CD4-positive, alpha-beta T cell treated with Interleukin-6 at 100 ng/mL for 8 hours (primary cell): ENCODE measurements at regions not wholly inside any gene's neighbourhood (a gene's known extent, or its start where the extent isn't known, plus 50 kb on each side); places are given as distances from the start of the nearest gene placed in this dataset.
"Not testable (repeated sequence)": the region's sequence is repeated elsewhere in the genome, so short reads cannot be mapped to it uniquely, and the experiment has no call there.

Experiments
- DNase-seq: peaks from one replicate; pipeline ENCODE4 v3.0.0-alpha.2; 2020; ENCODE audit warnings: mixed read lengths, low spot score

- no peak for DNase-seq
These were observed 142.4 kb downstream of the FCRL5 start for GRCh38 chr1:157409927-157410326.

DNA sequence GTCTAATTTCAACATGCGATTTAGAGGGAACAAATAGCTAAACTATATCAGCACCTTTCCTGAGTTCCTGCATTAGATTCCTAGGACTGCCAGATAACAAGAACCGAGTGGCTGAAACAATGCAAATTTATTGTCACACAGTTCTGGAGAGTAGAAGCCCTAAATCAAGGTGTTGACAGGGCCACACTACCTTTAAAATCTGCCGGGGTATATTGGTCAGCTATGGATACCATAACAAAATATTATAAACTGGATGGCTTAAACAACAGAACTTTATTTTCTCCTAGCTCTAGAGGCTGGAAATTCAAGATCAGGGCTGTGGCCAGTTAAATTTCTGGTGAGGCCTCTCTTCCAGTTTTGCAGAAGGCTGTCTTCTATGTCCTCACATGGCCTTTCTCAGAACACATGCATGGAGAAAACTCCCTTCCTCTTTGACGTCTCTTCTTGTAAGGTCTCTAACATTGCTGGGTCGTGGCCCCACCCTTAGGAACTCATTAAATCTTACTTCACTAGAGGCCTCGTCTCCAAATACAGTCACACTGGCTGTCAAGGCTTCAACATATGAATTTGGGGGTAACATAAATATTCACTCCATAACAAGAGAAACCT is 144.3 kb downstream of the FCRL5 start:
- no peak for DNase-seq

DNA sequence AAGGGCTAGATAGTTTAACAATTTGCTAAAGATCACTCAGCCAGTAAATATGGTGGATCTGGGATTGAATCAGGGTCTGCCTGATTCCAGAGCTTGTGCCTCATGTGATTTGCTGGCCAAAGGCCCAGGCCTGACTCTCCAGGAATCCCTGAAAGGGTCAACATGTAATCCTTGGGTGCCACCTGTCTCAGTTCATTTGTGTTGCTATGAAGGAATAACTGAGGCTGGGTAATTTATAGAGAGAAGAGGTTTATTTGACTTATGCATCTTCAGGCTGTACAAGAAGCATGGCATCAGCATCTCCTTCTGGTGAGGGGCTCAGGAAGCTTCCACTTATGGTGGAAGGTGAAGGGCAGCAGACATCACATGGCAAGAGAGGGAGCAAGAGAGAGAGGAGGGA is 144.9 kb downstream of the FCRL5 start:
- no peak for DNase-seq

- no peak for DNase-seq
These were observed 146.7 kb downstream of the FCRL5 start for GRCh38 chr1:157405662-157406061.

GRCh38 chr1:157404614-157405013 is 147.7 kb downstream of the FCRL5 start:
- DNase-seq: no peak

- no peak for DNase-seq
These were observed 148.2 kb downstream of the FCRL5 start for GRCh38 chr1:157404063-157404501.

DNA sequence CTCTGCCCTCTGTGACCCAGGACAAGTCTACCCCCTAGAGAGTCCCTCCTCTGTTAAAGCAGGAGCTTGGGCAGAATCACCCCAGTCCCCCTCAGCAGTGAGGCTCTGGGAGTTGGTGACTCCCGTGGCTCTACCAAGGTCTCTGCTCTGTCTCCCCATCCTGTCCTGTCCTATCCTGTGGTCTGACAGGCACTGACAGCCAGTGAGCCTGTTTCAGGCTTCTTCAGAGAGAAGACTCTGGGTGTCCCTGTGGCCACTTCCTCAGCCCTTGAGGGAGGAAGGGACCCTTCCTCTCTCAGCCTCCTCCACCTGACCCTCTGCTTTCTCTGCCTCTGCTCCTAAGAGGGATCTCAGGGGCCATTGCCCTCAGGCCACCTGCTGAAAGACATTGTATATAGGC is 148.7 kb downstream of the FCRL5 start:
- no peak for DNase-seq

DNA sequence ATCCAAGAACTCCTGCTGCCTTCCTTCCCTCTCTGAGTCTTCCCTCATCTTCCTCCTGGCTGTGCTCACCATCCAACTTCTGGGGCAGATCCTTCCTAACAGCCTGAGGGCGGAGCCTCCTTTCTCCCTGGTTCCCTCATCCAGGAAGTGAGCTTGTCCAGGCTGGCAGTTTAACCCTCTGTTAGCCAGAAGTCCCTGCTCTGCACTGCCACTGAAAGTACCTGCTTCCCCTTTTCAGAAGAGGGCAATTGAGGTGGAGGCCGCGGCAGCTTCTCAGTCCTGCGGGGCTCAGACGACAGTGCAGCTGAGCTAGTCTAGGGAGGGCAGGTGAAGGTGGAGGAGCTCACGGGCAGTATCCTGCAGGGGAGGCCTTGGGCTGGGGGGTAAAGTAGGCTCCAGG is 149.1 kb downstream of the FCRL5 start:
- DNase-seq: no peak

DNA sequence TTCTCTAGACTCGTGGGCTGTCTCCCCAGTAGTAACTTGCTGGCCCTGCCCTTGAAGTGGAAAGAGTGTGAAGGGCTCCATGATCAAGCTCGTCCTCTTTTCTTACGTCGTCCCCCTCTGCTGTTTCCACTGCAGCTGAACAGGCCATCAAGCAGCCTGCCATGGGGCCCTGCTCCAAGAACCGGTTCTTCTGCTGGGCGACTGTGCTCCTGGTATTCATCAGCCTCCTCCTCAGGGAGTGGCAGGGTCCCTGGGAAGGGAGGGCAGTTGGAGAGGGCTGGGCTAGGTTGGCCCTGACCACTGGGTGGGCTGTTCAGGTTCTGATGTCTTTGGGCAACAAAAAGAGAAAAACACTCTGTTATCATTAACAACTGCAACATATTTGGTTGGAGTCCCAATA is 151.5 kb downstream of the FCRL5 start:
- no peak for DNase-seq

GRCh38 chr1:157399984-157400382 is 152.3 kb downstream of the FCRL5 start:
- no peak for DNase-seq

DNA sequence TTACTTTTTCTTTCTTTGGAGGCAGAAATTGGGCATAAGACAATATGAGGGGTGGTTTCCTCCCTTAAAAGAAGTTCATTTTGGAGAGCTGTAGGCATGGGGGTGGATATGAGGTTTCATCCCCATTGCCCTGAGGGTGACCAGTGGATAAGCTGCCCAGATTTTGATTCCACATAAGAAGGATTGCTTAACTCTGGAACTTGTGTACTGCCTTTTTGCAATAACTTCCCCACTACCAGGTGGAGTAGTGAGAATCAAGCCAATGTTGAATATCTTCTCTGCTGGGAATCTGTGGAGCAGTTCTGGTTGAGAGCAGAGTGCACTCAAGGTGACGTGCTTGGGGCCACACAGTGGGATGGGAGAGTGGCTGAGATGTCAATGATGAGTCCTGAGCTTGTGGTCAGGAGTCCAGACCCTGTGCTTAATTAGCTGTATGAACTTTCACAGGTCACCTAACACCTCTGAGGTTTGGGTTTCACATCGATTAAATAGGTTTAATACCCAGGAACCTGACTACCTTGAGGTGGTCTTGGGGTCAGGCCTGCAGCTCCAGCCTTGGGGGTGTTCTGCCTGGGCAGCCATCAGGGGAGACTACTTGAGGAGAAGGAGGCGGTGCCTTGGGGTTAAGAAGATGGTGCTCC is 152.9 kb downstream of the FCRL5 start:
- no peak for DNase-seq

DNA sequence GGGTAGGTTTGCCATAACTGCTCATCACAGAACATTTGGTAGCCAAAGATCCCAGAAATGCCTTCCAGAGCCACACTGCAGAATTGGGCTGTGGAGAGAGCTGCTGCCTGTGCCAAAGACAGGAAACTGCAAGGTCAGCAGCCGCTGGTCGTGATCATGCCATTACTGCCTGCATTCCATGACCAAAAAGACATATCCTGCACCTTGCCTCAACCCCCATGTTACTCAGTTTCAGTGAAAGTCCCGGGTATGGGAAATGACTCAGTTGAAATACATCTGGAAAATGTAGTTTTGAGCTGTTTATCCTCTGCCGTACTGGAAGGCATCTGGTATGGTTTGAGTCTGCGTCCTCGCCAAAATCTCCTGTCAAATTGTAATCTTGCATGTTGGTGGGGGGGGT is 161.7 kb downstream of the FCRL5 start:
- DNase-seq: no peak

- DNase-seq: no peak
These were observed 164.3 kb downstream of the FCRL5 start for GRCh38 chr1:157388057-157388456.

GRCh38 chr1:157384258-157384657 is 168.1 kb downstream of the FCRL5 start:
- DNase-seq: no peak

- DNase-seq: no peak
These were observed 170.0 kb downstream of the FCRL5 start for GRCh38 chr1:157382351-157382750.

GRCh38 chr1:157380523-157380922 is 171.8 kb downstream of the FCRL5 start:
- no peak for DNase-seq

DNA sequence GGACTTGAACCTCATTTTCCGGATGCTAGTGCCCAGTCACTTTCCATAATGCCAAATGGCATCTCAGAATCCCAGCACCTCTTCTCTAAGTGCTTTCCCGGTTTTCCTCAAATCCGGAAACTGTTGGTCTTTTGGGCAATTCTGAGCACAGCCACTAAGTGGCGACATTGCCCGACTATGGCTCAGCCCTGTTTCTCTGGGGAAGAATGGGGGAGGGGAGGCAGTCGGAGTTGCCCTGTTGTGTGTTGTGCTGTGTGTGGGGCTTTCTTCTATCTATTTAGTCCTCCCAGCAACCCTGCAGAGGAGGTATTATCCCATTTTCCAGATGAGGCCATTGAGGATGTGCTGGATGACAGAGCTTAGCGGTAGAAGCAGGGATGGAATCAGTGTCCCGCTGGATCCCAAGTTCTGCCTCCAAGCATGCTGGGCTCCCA is 175.0 kb downstream of the FCRL5 start:
- DNase-seq: not testable (repeated sequence)

DNA sequence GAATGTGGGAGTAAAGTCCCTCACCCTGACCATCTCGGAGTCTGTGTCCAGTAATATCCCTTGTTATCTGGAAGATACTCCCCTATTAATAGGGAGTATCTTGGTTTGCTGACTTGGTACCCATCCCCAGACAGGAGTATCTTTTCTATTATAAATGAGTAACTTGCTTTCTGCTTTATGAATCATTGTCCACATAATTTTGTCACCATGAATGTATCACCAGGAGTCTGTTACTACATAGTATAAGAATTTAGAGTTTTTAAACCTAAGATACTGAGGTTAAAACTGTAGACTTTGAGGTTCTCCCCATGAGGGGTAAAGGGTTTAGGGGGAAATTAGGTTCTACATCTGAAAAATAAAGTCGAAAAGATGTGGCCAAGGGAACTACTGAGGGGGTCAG is 175.6 kb downstream of the FCRL5 start:
- DNase-seq: no peak

DNA sequence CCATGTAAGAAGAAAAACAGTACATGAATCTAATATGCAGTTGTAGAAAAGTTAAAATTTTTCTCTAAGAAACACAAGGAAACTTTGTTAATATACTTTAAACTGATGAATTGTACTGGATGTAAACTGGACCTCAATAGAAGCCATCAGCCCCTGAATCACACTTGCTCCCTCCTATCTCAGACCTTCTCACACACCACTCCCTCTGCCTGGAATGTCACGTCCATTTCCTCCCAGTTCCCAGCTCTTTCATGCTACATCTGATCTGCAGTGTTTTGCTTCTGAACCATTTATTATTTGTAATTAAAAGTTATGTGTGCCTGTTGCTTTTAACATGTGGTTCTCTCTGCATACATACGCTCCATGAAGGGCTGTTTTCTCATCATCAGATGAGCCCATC is 180.0 kb downstream of the FCRL5 start:
- DNase-seq: not testable (repeated sequence)

DNA sequence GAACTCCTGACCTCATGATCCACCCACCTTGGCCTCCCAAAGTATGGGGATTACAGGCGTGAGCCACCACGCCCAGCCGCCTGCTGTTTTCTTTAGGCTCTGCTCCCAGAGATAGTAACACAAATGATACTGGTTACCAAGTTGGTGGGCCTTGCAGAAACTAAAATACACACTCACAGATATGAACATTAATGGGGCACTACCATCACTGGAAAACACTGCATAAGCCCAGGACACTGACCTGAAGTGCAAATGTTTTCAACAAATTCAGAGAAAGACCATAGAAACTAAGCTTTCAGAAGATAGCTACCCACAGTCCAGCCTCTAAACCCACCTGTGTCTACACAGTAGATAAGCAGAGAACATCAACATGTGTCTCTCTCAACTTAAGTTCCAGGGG is 180.5 kb downstream of the FCRL5 start:
- DNase-seq: no peak

DNA sequence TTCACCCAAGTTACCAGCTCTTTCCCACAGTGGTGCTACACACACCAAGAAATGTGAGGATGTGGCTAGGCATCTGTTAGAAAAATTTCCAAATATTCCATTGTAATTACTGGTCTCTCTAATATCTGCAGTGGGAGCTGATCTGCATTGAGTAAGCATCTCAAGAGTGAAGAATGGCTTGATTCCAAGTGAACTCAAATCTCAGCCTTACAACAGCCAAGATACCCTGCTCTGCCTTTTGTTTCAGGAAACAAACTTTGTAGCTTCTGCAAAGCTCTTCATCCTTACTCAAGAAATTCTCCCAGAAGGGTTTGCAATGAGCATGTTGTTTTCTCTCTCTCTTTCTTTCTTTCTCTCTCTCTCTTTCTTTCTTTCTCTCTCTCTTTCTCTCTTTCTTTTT is 181.1 kb downstream of the FCRL5 start:
- DNase-seq: no peak

GRCh38 chr1:157370698-157371097 is 181.6 kb downstream of the FCRL5 start:
- no peak for DNase-seq

DNA sequence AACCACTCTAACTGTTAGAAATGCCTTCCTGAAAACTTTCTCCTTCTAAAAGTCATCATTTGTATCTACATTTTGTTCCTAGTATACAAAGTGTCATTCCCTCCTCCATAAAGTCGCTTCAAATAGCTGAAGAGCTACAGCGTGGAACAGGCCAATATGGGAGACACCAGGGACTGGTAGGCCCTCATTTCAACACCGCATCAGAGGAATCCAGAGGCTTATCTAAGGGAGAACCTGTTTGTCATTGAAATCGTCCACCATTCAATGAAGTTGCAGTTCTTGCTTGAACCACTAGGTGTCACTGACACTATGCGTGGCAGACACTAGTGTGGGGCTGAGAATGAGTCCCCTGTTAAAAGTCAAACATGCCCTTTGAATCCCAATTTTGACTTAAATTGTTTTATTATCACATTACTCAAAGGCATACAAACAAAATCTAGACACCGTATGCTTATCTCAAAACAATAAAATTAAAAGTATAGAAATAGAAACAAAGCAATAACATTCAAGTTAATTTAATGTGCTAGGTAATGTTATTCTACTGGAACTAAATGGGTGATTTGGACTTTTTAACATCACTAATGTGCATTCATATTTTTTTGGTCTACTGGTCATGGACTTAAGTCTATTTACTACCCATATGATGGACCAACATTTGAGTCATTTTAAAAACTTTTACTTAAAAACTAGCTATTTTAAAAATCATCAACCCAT is 182.3 kb downstream of the FCRL5 start:
- peak; percentile 32 for DNase-seq
